Hippocampal formation (tissue), 2 donors: ENCODE measurements at regions not wholly inside any gene's neighbourhood (a gene's known extent, or its start where the extent isn't known, plus 50 kb on each side); places are given as distances from the start of the nearest gene placed in this dataset.
"Not testable (repeated sequence)": the region's sequence is repeated elsewhere in the genome, so short reads cannot be mapped to it uniquely, and the experiment has no call there.

Source experiments
- DNase-seq, 2 donors: peaks; one replicate each; lab custom pipeline; 2025; lab: John Stamatoyannopoulos, UW

DNA sequence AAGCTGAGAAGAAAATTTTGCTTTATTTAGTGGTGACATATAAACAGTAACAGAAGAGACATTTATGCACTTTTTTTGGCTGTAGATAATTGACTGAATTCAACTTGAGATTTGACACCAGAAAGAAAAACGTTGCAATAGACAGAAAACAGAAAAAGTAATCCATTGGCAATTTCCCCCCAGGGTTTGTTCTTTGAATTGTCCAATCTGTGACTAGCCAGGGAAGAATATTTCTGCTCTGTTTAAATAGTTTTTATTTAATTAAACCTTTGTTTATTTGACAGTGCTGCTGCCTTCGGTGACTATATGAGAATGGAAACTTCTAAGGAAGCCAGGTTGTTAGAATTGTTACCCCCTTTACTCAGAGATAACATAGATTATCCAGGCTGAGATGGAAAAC is 210.6 kb downstream of the DEPDC1B start:
- DNase-seq: no peak

DNA sequence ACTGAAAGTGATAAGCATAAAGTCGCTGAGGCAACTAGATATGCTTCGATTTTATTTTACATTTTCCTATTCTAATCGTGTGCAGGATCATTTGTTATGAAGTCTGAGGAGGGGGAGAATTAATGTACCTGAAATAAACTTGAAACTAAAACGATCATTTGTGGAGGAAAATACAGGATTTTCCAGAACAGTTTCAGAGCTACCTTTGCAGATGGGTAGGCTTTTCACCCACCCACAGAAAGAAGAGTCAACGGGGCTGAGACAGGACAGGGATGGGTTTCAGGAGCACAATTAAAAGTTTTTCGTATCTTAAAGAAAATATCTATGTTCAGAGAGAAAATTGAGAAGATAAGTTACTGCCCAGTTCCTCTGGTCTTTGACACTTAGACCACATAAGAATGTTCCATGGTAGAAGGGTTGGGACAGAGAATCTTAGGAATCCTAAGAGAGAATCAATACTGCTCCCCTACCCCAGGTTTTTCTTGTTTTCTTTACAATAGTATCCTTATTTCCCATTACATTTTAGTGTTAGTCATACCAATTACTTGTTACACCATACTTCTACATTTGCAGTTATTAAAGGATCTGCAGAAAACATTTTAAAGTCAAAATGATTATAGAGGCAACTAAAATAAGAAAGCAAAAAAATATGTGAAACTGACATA is 211.4 kb downstream of the DEPDC1B start:
- DNase-seq: no peak

DNA sequence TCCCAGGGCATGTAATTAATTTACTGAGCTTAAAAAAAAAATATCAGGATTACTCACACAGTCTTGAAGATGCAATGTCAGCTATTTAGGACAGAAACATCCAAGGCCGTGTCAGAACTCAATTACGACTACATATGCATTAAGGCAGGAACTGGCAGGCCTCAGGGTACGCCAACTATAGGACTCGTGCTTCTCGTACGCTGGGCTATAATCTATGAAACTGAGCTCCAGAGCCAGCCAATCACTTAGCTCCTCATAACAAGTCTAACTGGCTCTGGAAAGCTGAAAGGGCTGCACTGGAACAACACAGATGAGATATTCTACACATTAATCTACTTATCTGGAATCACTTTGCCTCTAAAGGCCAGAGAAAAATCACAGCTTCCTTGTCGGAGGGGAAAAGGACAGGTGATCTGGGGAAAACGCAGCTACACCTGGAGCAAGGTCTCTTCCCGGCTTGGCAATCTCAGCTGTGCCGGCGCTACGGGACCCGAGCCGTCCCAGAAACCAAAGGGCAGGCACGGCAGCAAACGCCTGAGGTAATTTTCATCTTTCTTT is 212.0 kb downstream of the DEPDC1B start:
- DNase-seq: no peak

DNA sequence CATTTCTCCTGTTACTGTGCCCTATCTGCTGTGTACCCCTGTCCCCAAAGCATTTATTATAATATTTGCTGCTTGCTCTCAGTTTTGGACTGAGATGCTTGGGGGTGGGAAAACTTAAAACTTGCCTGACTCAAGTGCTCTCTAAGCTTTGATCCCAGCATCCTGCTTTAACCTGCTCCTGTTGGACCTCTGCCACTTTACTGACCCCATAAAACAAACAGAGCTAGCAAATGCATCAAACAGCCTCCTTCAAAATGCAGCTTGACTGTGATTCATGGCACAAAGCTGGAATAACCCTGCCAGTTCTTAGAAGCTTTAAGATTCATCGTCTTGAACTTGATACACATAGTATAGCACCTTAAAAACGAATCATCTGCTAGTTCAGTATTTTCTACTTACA is 212.5 kb downstream of the DEPDC1B start:
- DNase-seq: no peak

DNA sequence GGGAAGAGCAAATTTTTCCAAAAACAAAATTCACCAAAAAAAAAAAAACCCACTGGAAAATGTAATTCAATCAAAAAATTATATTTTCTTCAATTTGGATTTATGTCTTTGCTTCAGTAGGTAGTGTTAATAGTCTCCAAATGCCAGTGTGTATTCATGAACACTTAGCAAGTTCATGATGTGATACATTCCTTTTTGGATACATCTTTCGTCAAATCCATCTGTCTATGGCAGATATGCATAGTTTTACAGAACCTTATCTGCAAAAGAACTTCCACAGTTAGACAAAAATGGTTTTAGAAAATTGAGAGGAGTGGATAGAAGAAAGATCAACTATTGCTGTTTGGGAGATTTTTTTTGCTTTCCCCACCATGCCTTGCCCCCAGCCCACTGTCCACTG is 214.6 kb downstream of the DEPDC1B start:
- no peak for DNase-seq

DNA sequence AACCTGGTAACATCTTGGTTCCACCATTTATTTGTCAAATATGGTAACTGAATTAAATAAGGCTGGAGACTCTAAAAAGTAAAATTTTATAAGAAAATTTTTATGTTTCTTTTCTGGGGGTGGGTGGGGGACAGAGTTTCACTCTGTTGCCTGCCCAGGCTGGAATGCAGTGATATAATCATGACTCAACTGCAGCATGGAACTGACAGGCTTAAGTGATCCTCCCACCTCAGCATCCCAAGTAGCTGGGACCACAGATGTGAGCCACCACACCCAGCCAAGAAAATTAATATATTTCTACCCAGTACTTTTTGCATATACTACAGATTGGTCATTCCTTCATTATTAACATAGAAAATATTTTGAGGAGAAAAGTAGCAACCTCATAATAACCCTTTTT is 216.9 kb downstream of the DEPDC1B start:
- DNase-seq: no peak

DNA sequence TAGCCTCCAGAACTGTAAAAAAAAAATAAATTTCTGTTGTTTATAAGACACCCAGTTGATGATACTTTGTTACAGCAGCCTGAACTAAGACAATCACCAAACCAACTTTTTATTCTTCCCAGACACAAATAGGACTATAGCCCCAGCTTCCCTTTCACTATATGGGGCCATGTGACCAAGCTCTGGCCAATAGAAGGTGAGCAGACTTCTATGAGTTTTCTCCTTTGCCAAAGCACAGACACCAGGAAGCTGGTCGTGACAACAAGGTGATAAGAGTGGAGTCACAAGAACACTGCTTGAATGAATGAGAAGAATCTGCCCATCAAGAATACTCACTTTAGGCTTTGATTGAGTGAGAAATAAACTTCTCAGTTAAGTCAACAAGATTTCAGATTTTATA is 217.7 kb downstream of the DEPDC1B start:
- DNase-seq: no peak

DNA sequence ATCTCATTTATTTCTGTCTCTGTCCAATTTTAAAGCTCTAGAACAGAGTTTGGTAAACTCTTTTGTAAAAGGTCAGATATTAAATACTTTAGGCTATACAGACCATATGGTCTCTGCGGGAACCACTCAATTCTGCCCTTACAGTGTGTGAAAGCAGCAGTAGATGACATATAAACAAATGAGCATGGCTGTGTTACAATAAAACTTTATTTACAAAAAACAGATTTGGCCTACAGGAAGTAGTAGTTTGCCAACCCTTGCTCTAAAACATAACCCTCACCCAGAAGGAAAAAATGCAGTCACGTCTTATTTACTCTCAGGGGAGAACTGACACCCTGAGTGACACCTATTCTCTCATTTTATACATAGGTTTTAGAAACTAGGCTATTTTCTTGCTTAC is 220.4 kb downstream of the DEPDC1B start:
- DNase-seq: no peak

DNA sequence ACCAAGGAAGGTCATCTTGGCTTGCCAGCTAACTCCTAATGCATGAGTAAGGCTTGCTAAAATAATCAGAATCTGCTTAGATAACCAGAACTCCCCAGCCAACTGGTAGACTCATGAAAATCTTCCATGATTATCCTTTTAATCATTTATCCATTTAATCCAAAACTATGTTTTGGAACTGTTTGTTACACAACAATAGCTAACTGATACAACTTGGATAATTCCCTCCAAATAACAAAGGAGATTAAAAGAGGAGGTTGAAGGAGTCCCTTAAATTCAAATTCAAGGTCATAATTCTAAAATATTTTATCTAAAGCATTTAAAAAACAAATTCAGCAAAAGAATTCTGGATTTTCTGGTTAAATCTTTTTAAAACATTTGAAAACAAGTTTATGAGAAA is 222.1 kb downstream of the DEPDC1B start:
- no peak for DNase-seq

DNA sequence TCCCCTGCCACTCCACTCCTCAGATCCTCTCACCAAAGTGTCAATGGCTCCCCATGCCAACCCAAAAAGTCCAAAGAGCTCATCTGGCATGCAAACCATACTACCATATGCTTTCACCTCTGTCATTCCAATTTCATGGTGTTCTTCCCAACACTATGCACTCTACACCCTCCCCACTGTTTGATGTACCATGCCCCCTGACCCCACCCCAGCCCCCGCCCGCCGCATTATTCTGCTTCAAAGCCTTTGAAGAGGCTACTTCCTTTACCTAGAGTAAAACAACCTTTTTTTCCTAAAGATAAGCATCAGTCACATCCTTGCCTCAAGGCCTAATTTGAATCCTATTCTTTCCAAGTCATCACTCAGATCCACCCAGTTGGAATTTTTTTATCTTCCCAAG is 226.3 kb downstream of the DEPDC1B start:
- no peak for DNase-seq

DNA sequence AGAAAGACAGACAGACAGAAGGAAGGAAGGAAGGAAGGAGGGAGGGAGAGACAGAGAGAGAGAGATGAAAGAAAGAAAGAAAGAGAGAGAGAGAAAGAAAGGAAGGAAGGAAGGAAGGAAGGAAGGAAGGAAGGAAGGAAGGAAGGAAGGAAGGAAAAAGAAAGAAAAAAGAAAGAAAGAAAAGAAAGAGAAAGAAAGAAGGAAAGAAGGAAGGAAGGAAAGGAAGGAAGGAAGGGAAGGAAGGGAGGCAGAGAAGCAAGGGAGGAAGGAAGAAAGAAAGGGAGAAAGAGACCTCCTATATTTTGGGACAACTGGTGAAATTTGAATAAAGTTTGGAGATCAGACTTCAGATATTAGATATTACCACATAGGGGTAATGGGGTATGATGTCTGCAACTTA is 226.9 kb downstream of the DEPDC1B start:
- not testable (repeated sequence) for DNase-seq

DNA sequence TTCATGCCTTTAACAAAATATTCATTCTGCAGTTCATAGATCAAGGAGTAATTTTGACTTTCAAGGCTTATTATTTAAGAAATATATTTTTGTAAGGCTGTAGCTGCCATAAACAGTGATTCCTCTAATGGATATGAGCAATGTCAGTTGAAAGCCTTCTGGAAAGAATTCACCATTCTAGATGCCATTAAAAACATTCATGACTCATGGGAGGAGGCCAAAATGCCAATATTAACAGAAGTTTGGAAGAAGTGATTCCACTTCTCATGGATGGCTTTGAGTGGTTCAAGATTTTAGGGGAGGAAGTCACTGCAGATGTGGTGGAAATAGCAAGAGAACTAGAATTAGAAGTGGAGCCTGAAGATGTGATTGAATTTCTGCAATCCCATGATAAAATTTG is 229.1 kb downstream of the DEPDC1B start:
- DNase-seq: no peak

DNA sequence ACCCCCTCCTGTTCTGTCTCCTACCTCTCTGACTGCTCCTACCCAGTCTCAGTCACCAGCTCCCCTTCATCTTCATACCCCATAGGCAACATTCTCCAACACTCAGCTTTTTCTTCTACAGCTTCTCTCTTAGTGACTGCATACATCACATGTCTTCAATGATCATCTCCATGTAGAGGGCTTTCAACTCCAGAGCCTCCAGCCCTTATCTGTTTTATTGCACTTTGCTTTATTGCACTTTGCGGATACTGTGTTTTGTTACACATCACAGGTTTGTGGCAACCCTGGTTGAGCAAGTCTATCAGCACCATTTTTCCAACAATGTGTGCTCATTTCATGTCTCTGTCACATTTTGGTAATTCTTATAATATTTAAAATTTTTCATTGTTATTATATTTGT is 230.7 kb downstream of the DEPDC1B start:
- no peak for DNase-seq

DNA sequence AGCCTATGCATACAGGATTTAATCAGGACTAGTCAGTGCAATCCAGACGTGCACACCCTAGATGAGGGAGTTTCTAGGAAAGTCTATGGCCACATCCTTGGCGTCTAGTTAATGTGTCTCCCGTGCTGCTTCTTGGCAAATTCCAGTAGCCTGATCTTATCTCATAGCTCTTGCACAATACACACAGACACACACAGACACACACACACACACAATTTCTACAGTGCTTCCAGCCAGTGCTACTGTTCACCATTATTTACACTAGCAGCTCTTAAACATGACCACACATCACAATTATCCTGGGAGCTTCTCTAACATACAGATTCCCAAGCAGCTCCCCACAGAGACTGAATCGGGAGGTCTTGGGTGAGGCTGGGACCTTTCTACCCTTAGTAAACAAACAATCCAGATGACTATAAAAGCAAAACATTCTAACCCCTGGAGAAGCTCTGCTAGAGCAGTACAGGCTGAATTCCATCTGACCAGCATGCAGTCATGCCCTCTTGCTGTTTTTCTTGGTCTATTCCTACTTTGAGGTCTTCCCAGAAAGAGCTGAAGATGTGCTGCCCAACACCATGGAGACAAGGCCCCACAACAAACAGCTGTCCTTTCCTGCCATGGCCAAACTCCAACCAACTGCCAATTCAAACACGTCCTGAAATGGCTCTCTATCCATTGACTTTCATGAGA is 236.6 kb downstream of the DEPDC1B start:
- no peak for DNase-seq

DNA sequence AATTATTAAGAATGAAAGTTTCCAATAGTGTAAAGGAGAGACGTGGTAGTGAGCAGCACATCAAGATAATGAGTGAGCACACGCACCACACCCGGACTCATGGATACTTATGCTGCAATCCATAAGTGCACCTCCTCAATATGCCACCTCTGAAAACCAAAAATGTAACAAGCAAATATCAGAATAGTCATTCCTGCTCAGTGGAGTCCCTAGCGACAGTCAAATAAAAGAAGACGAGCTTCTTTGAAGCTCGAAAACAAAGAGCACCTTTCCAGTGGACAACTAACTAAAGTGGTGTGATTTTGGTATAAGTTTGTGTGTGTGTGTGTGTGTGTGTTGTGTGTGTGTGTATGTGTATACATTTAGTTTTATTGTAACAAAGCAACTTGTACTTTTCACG is 241.3 kb downstream of the DEPDC1B start:
- DNase-seq: no peak

DNA sequence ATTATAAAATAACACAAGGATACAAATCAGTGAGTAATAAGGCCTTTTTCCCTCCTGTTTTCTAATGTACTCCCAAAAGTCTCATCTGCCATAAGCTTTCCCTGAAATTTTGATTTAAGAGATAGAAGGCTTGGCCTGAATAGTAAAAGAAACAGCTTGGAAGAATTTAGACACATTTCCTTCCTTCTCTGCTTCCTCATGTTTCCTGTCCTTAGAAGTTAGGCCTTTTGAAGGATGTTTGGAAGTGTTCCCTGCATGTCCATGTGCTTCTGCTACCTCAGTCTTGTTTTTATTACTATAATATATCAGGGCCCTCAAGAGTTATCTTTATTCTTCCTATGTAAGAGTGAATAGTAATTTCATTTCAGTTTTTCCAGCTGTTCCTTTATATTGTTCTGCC is 242.7 kb downstream of the DEPDC1B start:
- DNase-seq: no peak

DNA sequence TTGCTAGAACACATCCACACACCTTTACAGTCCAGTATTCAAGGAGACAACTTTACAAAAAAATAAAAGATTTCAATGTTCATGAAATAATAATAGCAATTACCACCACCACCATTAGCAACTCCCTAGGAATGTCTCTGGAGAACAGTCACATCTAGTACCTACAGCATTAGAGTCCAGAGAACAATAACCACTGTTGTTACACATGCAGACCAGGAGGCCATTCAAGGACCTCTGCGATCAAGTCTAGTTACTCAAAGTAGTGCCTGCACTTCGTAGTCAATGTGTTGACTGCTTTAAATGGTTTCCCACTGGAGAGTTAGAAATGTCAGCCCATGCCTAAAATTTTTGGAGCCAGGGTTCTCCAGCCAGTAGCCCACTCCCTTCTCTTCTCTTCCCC is 244.4 kb downstream of the DEPDC1B start:
- DNase-seq: no peak

DNA sequence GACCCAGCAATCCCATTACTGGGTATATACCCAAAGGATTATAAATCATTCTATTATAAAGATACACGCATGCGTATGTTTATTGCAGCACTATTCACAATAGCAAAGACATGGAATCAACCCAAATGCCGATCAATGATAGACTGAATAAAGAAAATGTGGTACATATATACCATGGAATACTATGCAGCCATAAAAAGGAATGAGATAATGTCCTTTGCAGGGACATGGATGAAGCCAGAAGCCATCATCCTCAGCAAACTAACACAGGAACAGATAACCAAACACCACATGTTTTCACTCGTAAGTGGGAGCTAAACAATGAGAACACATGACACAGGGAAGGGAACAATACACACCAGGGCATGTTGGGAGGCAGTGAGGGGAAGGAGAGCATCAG is 245.7 kb downstream of the DEPDC1B start:
- DNase-seq: not testable (repeated sequence)

DNA sequence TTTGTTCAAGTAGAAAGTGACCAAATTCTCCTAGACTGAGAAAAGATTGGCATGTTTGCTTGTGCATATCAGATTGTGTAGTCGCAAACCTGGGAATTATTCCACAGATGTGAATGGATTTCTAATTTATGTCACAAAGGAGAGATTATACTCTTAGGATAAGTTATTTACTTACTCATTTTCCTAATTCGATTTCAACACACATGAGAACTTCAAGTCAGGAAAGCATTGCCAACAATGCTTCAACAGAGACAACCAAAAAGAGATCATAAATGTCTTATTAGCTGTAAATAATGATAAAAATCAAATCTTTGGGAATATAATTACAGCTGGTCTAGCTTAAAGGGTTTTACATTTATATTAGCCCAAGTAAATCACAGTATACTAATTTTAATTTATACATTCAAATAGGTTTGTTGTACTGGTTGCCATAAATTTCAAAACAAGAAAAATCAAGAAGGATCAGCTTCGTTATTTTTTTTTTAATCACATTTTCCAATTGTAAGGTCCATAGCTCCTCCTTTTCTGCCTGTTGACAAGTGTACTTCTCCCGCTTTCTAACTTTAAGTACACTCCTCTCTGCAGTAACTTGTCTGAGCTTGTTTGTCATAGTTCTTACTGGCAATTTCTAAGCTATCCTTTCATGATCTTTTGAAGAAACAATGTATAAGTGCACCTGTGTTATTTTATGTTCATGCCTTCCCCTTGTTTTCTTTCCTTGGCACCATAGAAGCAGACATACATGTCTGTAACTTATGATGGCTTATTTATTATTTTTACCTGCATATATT is 246.6 kb downstream of the DEPDC1B start:
- DNase-seq: no peak

DNA sequence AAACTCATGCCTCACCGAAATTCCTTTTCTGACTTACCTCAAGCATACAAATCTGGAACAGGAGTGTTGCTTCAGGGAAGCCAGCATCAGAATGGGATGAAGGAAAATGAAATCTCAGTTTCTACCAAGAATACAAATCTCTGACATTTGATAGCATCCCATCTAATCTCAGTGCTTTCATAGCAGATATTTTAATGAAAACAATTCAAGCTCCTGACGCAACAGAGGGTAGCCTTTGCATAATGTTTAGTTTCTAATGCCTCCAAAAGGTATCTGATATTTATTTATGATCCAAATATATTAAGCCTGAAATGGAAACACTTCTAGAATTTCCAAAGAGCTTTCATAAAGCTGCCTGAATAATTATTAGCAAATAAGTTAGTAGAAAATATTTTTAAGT is 251.4 kb downstream of the DEPDC1B start:
- DNase-seq: no peak

DNA sequence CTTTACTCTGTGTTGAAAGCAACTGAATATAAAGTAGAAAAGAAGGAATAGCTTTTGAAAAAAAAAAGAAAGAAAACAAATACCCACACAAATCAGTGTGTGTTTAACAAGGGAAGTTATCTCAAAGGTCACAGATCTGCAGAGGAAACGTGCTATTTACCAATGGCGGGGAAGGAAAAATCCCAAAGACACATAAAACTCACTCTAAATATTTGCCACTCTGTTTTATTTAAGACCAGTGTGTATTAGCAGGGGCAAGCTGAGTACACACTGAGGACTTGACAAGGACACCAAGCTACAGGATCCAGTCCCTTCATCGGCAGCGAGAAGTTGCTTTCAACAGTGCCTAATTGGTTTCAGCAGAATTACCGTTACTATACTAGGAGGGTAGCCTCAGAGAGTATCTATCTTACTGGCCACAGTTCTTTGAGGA is 252.5 kb downstream of the DEPDC1B start:
- DNase-seq: no peak

DNA sequence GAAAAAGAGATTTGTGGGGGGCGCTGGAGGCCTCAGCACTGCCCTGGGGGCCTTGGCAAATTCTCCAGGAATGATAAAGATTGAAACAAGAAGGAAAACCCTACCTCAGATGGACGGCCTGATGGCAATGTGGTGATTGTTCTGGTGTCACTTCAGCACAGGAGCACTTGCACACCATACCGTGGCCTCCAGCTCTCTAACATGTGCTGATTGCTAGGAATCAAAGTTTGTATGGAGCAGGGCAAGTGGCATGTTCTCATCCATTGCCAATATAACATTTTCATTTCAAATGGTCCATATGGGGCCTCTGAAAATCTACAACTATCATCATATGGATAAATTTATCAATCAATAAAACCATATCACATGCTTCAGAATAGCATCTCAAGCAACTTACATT is 253.0 kb downstream of the DEPDC1B start:
- no peak for DNase-seq

DNA sequence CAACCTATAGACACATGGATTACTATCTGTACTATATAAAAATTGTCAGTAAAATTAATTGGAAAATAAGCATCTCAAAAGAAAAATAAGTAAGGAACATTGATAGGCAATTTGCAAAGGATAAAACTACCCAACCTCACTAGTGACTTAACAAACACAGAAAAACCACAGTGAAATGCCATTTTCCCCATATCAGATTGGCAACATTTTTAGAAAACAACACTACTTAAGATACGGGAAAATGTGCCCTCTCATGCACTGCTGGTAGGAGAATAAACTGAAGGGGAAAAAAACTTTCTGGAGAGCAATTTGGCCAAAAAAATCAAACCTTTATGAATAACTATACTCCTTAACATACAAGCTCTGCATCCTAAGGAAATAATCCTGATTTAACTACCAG is 254.0 kb downstream of the DEPDC1B start:
- DNase-seq: no peak
